ENCODE measurements at regions not wholly inside any gene's neighbourhood (a gene's known extent, or its start where the extent isn't known, plus 50 kb on each side); places are given as distances from the start of the nearest gene placed in this dataset.

DNA sequence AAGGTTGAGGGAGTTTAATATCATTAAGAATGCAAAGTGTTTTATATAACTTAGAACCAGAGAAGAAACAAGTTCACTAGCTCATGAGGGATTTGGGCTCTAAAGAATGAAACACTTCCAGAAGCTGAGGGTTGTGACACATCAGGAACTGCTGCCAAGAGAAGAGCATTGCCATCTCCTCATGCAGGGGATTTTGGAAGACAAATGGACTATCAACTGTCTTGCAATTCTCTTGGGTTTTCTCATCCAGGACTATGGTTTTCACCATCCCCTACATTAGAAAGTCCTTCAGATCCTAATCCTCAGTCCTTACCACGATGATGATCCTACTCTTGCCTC lies 59.7 kb upstream of the KL start:
- TF ChIP-seq, protein P1, sequence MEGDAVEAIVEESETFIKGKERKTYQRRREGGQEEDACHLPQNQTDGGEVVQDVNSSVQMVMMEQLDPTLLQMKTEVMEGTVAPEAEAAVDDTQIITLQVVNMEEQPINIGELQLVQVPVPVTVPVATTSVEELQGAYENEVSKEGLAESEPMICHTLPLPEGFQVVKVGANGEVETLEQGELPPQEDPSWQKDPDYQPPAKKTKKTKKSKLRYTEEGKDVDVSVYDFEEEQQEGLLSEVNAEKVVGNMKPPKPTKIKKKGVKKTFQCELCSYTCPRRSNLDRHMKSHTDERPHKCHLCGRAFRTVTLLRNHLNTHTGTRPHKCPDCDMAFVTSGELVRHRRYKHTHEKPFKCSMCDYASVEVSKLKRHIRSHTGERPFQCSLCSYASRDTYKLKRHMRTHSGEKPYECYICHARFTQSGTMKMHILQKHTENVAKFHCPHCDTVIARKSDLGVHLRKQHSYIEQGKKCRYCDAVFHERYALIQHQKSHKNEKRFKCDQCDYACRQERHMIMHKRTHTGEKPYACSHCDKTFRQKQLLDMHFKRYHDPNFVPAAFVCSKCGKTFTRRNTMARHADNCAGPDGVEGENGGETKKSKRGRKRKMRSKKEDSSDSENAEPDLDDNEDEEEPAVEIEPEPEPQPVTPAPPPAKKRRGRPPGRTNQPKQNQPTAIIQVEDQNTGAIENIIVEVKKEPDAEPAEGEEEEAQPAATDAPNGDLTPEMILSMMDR (conservative IDR thresholded peaks at IDR 0.05) = no peak
- Mint-ChIP-seq H3K36me3 (ENCODE audit: low read depth) (no peaks in the 10 kb centered on the region), H3K27me3 (ENCODE audit: insufficient read depth) (no peaks in the 10 kb centered on the region), H3K4me1 (peaks cover 10% of the 10 kb centered on the region), H3K4me3 (no peak overlapping the region), H3K27ac (no peak overlapping the region), H3K9me3 (no peaks in the 10 kb centered on the region)
- Histone ChIP-seq H3K4me1 (ENCODE audit: control insufficient read depth, insufficient read depth, low read length) (peaks cover 5% of the 10 kb centered on the region), H3K9ac (ENCODE audit: extremely low read depth, low read length, poor library complexity, severe bottlenecking) (no peak overlapping the region), H3K27me3 (ENCODE audit: control insufficient read depth, insufficient read depth, low read length, poor library complexity, severe bottlenecking) (peaks cover 3% of the 10 kb centered on the region), H3K27ac (ENCODE audit: low read depth, low read length) (no peak overlapping the region), H3K4me3 (ENCODE audit: low read length) (no peak overlapping the region), H3K36me3 (ENCODE audit: control insufficient read depth, insufficient read depth, low read length) (no peaks in the 10 kb centered on the region), H3K9me3 (ENCODE audit: control insufficient read depth, low read length) (peaks cover 7% of the 10 kb centered on the region)
- whole genome bisulfite sequencing, 2 experiments (ENCODE audit: insufficient coverage in 1 of 2, insufficient read length in 1 of 2) = 96% methylated on average over 1 of the region's 1 CpG; no CpG with 5 or more reads in 1 of the 2 experiments
- DNase-seq = no peak

DNA sequence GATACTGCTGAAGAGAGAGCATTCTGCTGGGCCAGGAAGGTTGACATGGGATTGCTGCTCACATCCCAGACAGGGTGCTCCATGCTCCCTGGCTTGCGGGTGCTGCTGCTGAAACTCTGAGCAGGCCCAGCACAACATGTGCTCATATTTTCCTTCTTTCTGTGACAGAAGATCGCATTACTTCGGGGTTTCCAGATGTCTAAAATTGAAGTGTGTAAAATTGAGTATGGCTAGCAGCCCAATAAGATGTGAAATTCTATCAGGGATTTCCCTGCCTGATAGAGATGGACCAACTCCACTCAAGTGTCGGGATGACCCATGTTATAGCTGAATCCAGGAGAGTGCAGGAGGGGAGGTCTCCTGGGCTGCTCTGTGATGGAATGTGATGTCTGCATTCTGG lies 55.6 kb upstream of the KL start:
- Mint-ChIP-seq H3K4me3 (no peak overlapping the region), H3K27ac (no peak overlapping the region), H3K36me3 (ENCODE audit: low read depth) (no peaks in the 10 kb centered on the region), H3K9me3 (no peaks in the 10 kb centered on the region), H3K4me1 (peaks cover 10% of the 10 kb centered on the region), H3K27me3 (ENCODE audit: insufficient read depth) (no peaks in the 10 kb centered on the region)
- peaks cover 7% of the 10 kb centered on the region for H3K9me3 ChIP-seq (ENCODE audit: control insufficient read depth, low read length)
- peaks cover 5% of the 10 kb centered on the region for H3K4me1 ChIP-seq (ENCODE audit: control insufficient read depth, insufficient read depth, low read length)
- no peaks in the 10 kb centered on the region for H3K36me3 ChIP-seq (ENCODE audit: control insufficient read depth, insufficient read depth, low read length)
- no peak overlapping the region for H3K9ac ChIP-seq (ENCODE audit: extremely low read depth, low read length, poor library complexity, severe bottlenecking)
- no peak for DNase-seq
- H3K27me3 ChIP-seq (ENCODE audit: control insufficient read depth, insufficient read depth, low read length, poor library complexity, severe bottlenecking) = peaks cover 3% of the 10 kb centered on the region
- WGBS, 2 experiments (ENCODE audit: insufficient coverage in 1 of 2, insufficient read length in 1 of 2) = 90 to 98% methylated on average over 4 of the region's 4 CpGs
- TF ChIP-seq, protein P1 (conservative IDR thresholded peaks at IDR 0.05) = no peak
- no peak overlapping the region for H3K27ac ChIP-seq (ENCODE audit: low read depth, low read length)
- H3K4me3 ChIP-seq (ENCODE audit: low read length) = no peak overlapping the region

DNA sequence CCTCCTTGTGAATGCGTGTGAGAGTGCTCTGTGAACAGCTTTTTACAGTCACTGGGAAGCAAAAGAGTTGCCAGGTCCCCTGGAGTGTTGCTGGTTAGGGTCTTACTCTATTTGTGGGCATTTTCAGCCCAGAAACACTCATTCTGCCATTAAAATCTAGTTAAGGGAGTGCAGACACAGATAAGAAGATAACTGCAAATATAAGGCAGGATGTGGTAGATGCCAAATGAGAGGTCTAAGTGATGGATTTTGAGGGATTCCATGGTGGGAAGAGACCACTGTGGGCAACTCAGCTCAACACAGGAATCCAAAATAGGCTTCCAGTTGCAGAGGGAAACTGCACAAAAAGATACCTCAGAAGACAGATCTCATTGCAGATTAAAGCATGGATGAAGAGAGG lies 54.5 kb upstream of the KL start:
- H3K27ac ChIP-seq (ENCODE audit: low read depth, low read length) = no peak overlapping the region
- H3K4me1 ChIP-seq (ENCODE audit: control insufficient read depth, insufficient read depth, low read length) = peaks cover 5% of the 10 kb centered on the region
- H3K9ac ChIP-seq (ENCODE audit: extremely low read depth, low read length, poor library complexity, severe bottlenecking) = no peak overlapping the region
- peaks cover 10% of the 10 kb centered on the region for H3K4me1 Mint-ChIP-seq
- TF ChIP-seq, protein P1 (conservative IDR thresholded peaks at IDR 0.05) = no peak
- H3K27me3 Mint-ChIP-seq (ENCODE audit: insufficient read depth) = no peaks in the 10 kb centered on the region
- DNase-seq = no peak
- no peaks in the 10 kb centered on the region for H3K36me3 ChIP-seq (ENCODE audit: control insufficient read depth, insufficient read depth, low read length)
- no peaks in the 10 kb centered on the region for H3K36me3 Mint-ChIP-seq (ENCODE audit: low read depth)
- peaks cover 3% of the 10 kb centered on the region for H3K27me3 ChIP-seq (ENCODE audit: control insufficient read depth, insufficient read depth, low read length, poor library complexity, severe bottlenecking)
- H3K4me3 ChIP-seq (ENCODE audit: low read length) = no peak overlapping the region
- WGBS, 2 experiments (ENCODE audit: insufficient coverage in 1 of 2, insufficient read length in 1 of 2) = 89 to 100% methylated on average over 1 of the region's 1 CpG
- no peaks in the 10 kb centered on the region for H3K9me3 Mint-ChIP-seq
- no peak overlapping the region for H3K27ac Mint-ChIP-seq
- no peak overlapping the region for H3K4me3 Mint-ChIP-seq
- H3K9me3 ChIP-seq (ENCODE audit: control insufficient read depth, low read length) = peaks cover 7% of the 10 kb centered on the region
